BE2C (cell line): ENCODE measurements at regions not wholly inside any gene's neighbourhood (a gene's known extent, or its start where the extent isn't known, plus 50 kb on each side); places are given as distances from the start of the nearest gene placed in this dataset.

ENCODE experiments used
- DNase-seq: peaks from one replicate; pipeline ENCODE4 v3.0.0-alpha.2; 2020
- H3K27me3 ChIP-seq: fragments of 250-450 bp; sonication (Bioruptor Pico); 2 replicates; pipeline ENCODE4 v1.5.1; 2020; ENCODE audit warnings: mild to moderate bottlenecking
- H3K36me3 ChIP-seq: fragments of 250-450 bp; sonication (Bioruptor Pico); 2 replicates; pipeline ENCODE4 v1.5.1; 2020; ENCODE audit warnings: mild to moderate bottlenecking
- H3K4me1 ChIP-seq: fragments of 250-450 bp; sonication (Bioruptor Pico); 2 replicates; pipeline ENCODE4 v1.5.1; 2020
- H3K4me3 ChIP-seq: 2 replicates; pipeline ENCODE4 v1.5.1; 2011; ENCODE audit warnings: low read depth, low read length
- H3K9me3 ChIP-seq: fragments of 250-450 bp; sonication (Bioruptor Pico); 2 replicates; pipeline ENCODE4 v1.5.1; 2020
- TF ChIP-seq, protein P1 (sequence below): IDR thresholded peaks from 2 replicates; pipeline ENCODE4 v1.5.1; 2012; ENCODE audit warnings: mild to moderate bottlenecking, low read depth, low read length

DNA sequence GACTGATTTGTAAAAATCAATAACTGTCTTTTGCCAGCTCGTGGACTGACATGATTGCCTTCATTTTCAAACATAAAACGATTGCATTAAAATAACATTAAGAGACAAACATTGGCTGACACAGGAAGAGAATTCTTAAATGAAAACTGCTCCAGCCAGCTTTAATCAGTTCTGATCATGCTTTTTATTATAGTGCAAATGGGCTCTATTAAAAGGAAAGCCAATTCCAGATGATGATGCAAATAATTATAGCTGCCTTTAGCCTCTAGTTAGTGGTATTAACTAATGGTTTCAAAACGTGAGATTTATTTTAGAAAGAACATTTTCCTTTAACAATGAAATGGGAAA, 301.8 kb upstream of the UBE2E3 start:
- TF ChIP-seq, protein P1, sequence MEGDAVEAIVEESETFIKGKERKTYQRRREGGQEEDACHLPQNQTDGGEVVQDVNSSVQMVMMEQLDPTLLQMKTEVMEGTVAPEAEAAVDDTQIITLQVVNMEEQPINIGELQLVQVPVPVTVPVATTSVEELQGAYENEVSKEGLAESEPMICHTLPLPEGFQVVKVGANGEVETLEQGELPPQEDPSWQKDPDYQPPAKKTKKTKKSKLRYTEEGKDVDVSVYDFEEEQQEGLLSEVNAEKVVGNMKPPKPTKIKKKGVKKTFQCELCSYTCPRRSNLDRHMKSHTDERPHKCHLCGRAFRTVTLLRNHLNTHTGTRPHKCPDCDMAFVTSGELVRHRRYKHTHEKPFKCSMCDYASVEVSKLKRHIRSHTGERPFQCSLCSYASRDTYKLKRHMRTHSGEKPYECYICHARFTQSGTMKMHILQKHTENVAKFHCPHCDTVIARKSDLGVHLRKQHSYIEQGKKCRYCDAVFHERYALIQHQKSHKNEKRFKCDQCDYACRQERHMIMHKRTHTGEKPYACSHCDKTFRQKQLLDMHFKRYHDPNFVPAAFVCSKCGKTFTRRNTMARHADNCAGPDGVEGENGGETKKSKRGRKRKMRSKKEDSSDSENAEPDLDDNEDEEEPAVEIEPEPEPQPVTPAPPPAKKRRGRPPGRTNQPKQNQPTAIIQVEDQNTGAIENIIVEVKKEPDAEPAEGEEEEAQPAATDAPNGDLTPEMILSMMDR = no peak
- H3K9me3 ChIP-seq = no peaks in the 10 kb centered on the region

DNA sequence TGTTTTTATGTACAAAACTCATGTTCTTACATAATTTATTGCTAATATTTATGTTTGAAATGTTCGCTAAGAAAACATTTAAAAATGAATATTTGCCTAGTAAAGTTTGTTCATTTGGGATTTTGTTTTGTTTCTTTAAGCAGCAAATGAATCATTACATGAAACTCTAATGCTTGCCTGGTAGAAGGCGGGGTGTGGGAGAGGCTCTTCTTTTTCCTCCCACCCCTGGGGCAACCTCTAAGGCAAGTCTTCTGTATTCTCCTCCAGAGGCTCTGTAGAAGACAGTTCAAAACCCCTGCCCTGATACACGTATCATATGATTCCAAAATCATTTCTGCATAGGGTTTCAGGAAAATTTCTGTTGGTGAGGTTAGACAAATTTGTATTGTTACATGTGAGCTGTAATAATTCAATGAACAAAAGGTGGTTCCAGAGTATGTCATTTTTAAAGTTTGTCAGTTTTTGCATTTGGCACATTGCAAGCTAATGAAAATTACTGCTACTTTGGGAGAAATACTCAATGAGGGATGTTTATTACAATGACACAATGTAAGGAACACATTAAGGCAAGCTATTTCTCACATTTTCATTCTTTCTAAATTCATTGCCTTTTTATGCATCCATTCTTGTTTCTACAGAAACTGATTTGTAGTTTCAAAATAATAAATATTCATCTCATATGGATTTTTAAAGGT, 302.3 kb upstream of the UBE2E3 start:
- no peaks in the 10 kb centered on the region for H3K27me3 ChIP-seq
- H3K4me1 ChIP-seq = no peaks in the 10 kb centered on the region
- TF ChIP-seq, protein P1 = no peak
- H3K36me3 ChIP-seq = no peaks in the 10 kb centered on the region
- no peak for DNase-seq
- H3K4me3 ChIP-seq = no peak overlapping the region
- H3K9me3 ChIP-seq = no peaks in the 10 kb centered on the region

More for the DNA sequence above, 301.8 kb upstream of the UBE2E3 start:
- H3K4me3 ChIP-seq = no peak overlapping the region
- H3K27me3 ChIP-seq = no peaks in the 10 kb centered on the region
- H3K36me3 ChIP-seq = no peaks in the 10 kb centered on the region
- DNase-seq = no peak
- H3K4me1 ChIP-seq = no peaks in the 10 kb centered on the region

DNA sequence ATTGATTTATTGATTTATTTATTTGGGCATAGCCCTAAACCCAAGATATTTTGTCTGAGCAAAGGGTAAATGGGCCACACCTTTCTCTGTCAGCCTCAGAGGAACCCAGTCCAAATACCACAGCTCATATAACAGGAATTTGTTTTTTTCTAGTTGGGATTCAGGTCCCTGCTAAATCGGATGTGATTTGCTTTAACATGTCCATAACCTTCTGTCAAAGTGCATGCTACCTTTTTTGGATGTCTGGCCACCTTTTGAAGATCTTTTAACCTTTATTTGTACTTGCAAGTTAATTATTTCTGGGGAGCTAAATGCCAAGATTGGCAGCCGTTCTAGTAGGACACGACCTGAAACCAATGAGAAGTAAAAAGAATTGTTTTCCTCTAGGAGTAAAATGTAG, 303.2 kb upstream of the UBE2E3 start:
- TF ChIP-seq, protein P1 = no peak
- H3K9me3 ChIP-seq = no peaks in the 10 kb centered on the region
- no peaks in the 10 kb centered on the region for H3K27me3 ChIP-seq
- H3K4me1 ChIP-seq = no peaks in the 10 kb centered on the region
- no peaks in the 10 kb centered on the region for H3K36me3 ChIP-seq
- no peak for DNase-seq
- H3K4me3 ChIP-seq = no peak overlapping the region

DNA sequence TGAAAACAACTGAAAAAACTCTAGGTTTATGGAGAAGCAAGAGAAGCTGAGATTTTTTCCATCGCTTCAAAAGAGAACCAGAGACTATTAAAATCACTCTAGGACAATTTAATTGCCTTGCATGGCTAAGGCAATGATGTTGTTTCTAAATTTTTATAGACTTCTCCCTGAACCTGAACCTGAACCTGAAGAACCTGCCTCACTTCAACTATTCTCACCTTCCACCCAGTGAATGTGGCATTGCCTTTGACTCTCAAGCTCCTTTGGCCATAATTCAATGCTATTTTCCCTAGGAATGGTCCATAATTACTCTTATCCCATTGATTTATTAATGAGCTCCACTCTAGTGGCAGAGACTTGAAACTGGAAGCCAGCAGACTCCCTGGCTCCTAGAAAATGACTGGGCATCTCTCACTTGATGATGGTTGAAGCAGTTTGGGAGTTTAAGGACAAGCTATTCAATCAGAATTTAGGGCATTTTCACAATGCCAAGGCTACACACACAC, 303.8 kb upstream of the UBE2E3 start:
- no peaks in the 10 kb centered on the region for H3K27me3 ChIP-seq
- no peak for DNase-seq
- H3K36me3 ChIP-seq = no peaks in the 10 kb centered on the region
- no peaks in the 10 kb centered on the region for H3K9me3 ChIP-seq
- H3K4me1 ChIP-seq = no peaks in the 10 kb centered on the region
- TF ChIP-seq, protein P1 = no peak
- no peak overlapping the region for H3K4me3 ChIP-seq

DNA sequence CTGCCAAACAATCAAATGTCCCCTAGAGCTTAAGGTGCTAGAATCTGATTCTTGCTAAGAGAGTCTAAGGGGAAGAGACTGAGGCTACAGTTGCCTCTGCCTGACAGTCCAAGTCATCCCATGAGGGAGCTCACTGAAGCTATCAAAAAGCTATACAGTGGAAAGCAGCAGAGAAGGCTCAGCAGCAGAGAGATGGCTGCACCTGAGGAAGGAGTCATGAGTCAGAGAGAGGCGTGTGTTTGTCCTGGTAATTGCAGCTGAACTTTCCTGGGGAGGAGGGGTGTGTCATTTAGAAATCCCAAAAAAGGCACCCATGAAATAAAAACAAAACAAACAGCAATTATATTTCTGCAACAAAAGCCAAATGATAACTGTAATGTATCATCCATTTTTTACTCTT, 305.2 kb upstream of the UBE2E3 start:
- TF ChIP-seq, protein P1 = no peak
- Histone ChIP-seq H3K9me3 (no peaks in the 10 kb centered on the region), H3K36me3 (no peaks in the 10 kb centered on the region), H3K4me3 (no peak overlapping the region), H3K27me3 (no peaks in the 10 kb centered on the region), H3K4me1 (no peaks in the 10 kb centered on the region)
- no peak for DNase-seq

DNA sequence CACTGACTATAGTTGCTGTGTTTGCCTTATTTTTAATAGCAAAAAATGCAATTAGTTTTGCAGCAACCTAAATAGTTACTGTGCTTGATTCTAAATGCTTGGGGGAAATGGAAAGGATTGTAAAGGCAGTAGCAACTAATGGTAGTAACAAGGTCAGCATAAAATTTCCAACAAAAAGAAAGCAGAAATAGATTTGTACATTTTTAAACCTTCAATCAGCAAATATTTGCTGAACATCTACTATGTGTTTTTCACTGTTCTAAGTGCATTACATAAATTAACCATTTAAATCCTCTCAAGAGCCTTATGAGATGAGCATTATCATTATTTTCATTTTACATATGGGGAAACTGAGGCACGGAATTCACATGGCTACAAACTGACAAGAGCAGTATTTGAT, 308.0 kb upstream of the UBE2E3 start:
- TF ChIP-seq, protein P1 = no peak
- Histone ChIP-seq H3K9me3 (no peaks in the 10 kb centered on the region), H3K36me3 (no peaks in the 10 kb centered on the region), H3K4me3 (no peak overlapping the region), H3K4me1 (no peaks in the 10 kb centered on the region), H3K27me3 (no peaks in the 10 kb centered on the region)
- no peak for DNase-seq
